ENCODE measurements at regions not wholly inside any gene's neighbourhood (a gene's known extent, or its start where the extent isn't known, plus 50 kb on each side); places are given as distances from the start of the nearest gene placed in this dataset.

- TF ChIP-seq CTCF (IDR thresholded peaks at IDR 0.05; ENCODE audit: extremely low read depth in 1 of 2, insufficient read depth in 1 of 2, low read depth in 1 of 2, low read length in 2 of 2) (no peak), POLR2AphosphoS5 (IDR thresholded peaks at IDR 0.05; ENCODE audit: insufficient read depth, low read depth, low read length) (no peak), EZH2 (IDR thresholded peaks at IDR 0.05; ENCODE audit: borderline replicate concordance, low read depth, low read length, severe bottlenecking) (no peak), POLR2A (IDR thresholded peaks at IDR 0.05; ENCODE audit: low read depth, low read length) (no peak), MAX (IDR thresholded peaks at IDR 0.05; ENCODE audit: insufficient read depth, insufficient read length) (no peak), GATA2 (IDR thresholded peaks at IDR 0.05; ENCODE audit: insufficient read depth, insufficient read length, low read depth, low read length) (no peak), FOS (IDR thresholded peaks at IDR 0.05; ENCODE audit: borderline replicate concordance, insufficient read depth, low read length) (no peak)
Measured at GRCh38 chr12:123058980-123059379, 78.5 kb downstream of the ARL6IP4 start.

Measured in endothelial cell of umbilical vein (primary cell).